HG03457 (cell line): ENCODE measurements at regions not wholly inside any gene's neighbourhood (a gene's known extent, or its start where the extent isn't known, plus 50 kb on each side); places are given as distances from the start of the nearest gene placed in this dataset.
"Not testable (repeated sequence)": the region's sequence is repeated elsewhere in the genome, so short reads cannot be mapped to it uniquely, and the experiment has no call there.

Experiments
- ATAC-seq: cut with Tn5 transposase; IDR thresholded peaks from one replicate; pipeline ENCODE4 v1.9.1; 2021; ENCODE audit warnings: moderate number of reproducible peaks; ENCODE audit not compliant: unreplicated experiment

DNA sequence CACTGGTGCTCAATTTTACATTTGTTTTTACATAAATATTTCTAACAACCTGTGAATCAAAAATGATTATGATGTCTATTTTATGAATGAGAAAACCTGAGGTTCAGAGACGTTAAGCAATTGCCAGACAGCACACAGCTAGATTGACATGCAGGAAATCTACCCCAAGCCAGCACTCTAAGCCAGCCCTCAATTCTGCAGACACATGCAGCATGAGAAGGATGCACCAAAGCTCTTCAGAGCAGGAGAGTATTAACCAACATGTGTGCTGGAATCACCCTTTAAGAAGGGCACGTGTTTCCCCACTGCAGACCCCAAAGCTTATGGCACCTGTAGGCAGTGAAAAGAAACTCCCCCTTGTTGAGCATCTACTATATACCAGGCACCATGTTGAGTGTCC, 126.1 kb upstream of the ARHGEF3 start:
- ATAC-seq, result no peak

DNA sequence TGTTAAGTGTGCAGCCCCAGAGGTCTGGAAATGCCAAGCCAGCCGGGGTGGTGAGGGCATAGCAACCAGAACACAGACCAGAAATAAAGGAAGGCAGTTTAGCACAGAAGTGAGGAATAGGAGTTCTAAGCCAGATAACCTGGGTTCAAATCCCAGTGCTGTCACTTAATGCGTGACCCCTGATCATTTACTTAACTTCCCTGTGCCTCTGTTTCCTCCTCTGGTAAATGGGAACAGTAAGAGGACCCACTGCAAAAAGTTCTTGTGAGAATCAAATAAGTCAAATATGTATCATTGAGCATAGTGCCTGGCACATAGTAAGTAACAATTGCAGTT, 125.2 kb upstream of the ARHGEF3 start:
- ATAC-seq, result no peak

DNA sequence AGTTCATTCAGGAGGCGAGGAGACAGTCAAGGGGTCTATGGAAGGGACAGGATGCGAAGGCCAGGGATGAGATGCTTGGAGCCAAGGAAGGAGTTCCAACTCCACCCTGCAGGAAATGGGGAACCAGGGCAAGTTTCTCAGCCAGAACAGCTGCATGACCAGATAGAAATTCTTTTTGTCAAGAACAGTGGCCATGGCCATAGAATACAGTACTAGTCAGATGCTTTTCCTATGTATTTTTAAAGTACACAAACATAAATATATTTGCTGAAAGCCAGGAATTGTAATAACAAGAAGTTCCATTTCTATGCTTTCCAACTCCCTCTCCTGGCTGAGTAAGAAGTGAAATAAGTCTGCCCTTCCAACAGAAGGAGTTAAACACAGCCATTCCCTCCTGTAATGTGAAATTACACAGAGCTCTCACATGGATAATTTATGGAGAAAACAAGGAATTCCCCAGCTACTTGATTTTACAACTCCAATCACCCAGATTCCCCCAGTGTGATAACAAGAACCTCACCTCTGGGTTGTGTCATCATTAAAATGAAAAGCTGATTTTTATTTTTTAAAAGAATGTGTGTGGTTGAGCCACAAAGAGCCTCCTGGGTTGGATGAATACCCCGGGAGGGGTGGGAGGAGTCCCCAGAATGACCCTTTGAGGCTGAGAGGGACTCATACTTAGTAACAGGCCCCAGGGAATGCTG, 124.6 kb upstream of the ARHGEF3 start:
- ATAC-seq, result no peak

DNA sequence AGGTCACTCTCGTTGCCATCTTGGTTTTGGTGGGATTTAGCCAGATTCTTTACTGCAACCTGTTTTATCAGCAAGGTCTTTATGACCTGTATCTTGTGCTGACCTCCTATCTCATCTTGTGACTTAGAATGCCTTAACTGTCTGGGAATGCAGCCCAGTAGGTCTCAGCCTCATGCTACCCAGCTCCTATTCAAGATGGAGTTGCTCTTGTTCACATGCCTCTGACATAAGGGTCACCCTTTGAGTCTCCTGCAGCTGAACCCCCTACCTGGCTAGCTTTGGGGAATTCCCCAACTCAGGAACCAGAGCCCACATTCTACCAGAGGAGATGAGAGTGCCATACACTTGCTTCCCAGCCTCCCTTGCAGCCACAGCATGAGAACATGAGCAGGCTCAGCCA, 123.0 kb upstream of the ARHGEF3 start:
- not testable (repeated sequence) for ATAC-seq

DNA sequence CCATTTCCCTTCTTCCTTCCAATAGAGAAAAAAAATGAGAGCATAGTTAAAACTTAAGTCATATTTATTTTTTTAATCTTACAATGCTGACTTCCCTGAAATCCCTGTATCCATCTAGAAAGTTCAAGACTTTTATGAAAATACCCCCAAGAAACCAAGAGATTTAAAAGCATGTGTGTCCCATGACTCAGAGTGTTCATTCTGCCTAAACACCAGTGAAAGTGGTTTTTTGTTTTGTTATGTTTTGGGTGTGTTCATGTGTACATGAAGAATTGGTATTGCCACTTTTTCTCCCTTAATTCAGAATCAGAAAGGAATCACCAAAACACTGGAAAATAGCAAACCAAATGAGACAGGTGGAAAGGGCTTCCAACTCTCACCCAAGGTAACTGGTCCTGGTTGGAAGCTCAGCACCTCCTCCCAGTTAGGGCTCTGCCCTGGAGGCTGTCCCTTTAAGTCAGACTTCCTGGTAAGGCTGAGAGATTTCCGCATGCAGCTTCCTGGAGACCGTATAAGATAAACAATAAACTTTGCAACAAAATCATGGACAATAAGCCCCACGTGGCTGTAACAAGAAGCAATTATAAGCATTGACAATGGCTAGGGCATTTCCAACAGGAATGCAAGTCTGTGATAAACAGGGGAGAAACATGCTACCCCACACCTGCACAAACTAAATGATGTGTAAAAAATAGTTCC, 121.9 kb upstream of the ARHGEF3 start:
- no peak for ATAC-seq

DNA sequence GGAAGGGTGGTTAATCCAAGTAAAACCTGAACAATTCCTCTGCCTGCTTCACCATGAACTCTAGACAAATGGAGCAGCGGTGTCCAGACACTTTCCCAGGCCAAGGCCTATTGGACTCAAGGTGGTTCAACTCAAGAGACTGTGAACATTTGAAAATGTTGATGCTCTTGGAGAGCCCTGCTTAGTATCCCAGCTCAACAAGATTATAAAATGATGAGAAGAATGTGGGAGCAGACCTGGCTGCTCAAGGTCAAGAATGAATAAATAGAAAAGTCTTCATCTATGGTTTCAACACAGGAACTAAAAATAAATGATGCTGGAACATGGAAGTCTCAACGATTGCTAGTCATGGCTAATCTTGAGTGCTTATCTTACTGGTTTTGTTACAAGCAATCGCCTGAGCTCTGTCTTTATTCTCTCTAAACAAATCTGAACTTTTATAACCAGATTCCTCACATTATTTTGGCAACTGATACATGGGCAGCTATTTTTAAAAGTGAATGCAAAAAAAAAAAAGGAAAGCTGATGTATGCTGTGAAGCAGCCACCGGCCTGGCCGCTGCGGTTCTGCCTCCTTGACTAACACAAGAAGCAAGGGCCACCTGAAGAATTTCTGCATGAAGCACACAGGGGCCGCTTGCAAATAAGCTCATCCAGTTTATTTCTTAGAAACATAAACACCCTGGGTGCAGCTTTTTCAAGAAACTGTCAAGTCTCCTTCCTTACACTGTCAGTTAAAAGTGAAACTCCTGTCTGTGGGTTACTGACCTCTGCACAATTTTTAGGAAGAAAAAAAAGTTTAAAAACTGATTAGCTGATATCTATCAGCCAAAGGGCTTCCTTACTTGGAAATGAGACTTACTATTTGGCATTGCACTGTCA, 120.1 kb upstream of the ARHGEF3 start:
- no peak for ATAC-seq

DNA sequence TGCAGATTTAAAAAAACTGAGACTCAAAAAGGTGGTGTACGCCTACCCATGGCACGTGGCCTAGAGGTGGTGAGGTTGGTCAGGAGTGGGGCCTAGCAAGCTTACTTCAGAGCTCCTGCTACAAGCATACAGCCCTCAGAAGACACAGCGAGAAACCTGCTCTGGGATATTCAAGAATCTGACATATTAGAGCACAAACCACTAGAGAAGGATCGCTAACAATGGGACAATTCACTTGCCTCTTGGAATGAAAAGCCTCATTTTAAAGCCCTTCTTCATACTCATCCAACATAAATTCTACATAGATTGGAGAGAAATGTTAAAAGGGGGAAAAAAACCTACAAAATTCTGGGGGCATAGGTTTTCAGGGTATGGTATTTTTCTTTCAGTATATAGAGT, 118.0 kb upstream of the ARHGEF3 start:
- ATAC-seq, result no peak

DNA sequence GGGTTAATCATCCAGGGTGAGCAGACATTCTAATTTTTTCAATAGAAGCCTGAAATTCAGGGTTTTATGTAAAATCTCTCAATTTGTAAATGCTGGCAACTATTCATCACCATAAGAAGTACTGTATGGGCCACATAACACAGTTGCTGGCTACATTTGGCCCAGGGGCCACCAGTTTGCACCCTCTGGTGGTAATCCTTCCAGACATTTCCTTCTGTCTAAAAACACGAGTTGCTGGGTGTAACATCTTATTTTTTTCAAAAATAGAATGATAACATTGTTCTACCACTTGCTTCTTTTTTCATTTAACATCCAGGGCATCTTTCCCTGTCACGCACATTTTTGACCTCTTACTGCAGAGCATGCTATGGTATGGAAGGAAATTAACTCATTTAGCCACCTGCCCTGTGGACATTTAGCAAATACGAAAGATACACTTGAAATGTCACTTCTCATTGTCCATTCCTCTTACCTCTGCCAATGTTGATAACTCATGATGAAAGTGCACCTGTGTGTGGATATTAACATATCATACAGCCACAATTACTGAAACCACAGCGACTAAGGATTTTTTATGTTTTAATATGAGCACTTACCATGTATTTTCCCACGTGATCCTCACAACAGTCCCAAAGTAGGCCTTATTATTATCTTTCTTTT, 117.5 kb upstream of the ARHGEF3 start:
- ATAC-seq, result no peak

DNA sequence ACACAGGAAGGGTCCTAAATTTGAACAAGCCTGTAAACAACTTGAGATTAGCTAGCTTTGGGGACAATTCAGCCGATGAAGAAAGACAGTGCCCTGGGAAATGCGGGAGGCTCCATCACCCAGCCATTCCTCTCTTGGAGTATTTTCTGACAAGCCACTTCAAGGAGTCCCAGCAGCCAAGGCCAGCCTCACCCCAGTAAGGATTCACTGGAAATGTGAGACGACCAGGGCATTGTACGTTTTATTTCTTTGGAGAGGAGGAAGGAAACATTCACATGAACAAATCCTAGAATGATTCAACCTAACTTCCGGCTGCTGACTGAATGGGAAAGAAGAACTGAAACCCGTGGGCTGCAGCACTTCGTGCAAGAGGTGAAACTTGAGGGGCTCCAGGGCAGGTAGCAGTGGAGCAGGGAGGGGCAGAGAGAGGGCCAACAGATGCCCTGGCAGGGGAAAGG, 116.4 kb upstream of the ARHGEF3 start:
- peak; percentile 44 for ATAC-seq

DNA sequence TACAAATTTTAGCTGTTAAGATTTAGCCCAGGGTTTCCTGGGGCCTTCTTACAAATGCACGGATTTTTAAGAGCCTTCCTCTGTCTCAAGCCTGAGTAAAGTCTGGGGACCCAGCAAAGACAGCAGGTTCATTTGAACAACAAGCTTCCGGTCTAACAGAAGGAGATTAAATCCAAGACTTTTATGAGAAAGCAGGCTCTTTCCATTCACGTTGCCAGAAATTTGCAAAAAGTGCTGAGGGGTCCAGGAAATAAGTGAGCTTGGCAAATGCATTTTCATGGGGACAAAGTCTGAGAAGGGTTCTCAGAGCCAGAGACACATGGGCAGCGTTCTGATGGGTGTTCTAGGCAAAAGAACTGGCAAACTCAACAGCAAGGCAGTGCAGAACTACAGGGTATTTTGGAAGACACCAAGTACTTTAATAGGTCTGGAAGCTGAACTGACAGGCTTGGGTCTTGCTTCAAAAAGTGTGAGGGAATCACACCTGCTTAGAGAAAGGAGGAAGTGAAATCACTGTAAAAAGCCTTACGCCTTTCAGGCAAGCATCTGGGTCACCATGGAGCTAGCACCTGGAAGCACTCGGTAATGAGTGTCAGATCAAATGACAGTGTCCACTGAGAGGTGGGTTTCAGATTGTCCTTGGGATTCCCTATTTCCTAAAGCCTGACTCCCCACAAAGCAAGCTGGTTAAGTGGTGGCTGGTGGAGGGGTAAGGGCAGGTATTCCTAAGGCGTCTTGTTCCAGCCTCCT, 115.8 kb upstream of the ARHGEF3 start:
- ATAC-seq, result peak; percentile 55

DNA sequence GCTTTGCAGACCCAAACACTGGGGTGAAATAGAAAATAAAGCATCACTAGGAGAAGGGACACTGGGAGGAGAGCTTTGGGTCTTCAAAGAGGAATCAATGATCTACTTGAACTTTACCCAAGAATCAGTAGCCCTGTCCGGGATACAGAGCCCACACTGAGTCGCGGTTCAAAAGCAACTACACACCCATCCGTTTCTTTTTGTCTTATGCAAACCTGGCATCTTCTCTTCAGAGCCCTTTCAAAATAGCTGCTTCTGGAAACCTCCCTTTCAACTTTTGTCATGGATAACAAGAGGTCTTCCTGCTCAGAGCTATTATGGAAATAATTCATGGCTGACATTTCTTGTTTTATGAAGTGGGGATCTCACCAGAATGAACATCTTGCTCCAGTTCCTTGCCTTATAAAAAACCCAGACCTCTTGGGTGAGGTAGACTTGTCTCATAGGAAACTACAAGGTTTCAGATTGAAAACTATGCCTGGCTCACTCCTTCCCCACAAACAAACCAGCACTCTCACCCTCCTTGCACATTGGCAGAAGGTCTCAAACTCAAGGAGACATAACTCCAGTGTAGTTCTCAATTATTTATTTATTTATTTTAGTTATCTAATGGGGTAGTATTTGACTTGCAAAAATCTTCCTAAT, 115.1 kb upstream of the ARHGEF3 start:
- ATAC-seq, result no peak

DNA sequence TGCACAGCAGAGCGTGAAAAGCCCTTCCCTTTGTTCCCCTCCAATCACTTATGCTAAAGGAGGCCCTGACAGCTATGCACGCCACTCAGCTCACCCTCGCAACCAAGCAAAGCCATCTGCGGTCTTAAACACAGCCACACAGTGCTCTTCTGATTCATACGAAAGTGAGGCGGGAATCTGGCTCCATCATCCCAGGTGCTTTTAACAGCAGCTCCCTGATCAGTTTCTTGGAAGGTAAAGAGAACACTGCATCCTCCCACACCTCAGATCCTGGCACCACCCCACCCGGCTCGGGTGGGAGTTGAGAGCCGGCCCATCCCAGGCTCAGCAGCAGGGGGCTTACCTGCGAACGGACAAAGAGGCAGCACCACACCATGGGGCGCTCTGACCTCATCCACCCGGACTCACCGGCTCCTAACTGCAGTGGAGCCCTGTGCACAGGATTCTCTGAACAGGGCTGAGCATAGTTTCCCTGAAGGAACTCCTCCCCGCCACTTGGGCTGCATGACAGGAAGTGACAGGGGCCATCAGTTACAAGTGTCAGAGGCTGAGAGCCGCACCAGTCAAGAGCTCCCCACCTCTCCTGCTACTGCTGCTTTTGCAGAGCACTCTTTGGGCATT, 114.3 kb upstream of the ARHGEF3 start:
- ATAC-seq, result peak; percentile 35

DNA sequence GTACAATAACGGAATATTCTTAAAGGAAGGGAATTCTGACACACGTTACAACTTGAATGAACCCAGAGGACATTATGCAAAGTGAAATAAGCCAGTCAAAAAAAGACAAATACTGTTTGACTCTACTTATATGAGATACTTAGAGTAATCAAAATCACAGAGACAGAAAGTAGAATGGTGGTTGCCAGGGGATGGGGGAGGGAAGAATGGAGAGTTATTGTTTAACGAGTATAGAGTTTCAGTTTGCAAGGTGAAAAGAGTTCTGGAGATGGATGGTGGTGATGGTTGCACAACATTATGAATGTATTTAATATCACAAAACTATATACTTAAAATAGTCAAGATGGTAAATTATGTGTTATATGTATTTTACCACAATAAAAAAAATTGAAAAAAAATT, 112.9 kb upstream of the ARHGEF3 start:
- ATAC-seq, result no peak

DNA sequence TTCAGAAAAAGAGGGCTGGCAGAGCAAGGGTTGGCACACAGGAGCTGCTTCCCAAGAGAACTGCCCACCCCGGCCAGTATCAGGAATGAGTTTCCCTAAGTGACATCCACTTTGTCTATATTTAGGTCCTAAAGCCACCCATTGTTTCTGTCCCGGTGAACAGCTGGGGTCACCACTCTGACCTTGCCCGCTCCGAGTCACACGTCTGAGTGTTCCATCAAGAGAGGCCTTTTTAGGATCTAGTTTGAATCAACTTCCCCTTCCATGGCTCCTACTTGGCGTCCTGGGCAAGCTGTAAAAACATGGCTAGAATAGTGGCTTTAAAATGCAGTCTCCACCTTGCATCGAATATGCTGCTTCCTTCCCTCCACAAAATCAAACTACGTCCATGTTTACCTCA, 109.6 kb upstream of the ARHGEF3 start:
- ATAC-seq, result no peak

DNA sequence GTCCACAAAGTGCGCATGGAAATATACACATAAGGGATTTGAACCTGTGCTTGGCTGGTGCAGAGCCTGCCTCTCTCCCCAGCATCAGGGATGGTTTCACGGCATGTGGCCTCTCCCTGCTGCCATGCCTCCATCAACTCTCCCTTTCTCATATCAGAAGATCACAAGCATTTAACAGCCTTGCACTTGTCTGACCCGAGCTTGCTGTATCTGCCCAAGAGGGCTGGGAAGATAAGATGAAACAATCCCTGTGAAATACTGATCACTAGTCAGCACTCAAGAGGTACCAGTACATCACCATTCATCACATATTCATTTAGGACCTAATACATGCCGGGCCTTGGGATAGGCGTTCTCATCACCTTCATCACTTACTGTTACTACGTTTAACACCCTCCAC, 107.6 kb upstream of the ARHGEF3 start:
- ATAC-seq, result no peak

DNA sequence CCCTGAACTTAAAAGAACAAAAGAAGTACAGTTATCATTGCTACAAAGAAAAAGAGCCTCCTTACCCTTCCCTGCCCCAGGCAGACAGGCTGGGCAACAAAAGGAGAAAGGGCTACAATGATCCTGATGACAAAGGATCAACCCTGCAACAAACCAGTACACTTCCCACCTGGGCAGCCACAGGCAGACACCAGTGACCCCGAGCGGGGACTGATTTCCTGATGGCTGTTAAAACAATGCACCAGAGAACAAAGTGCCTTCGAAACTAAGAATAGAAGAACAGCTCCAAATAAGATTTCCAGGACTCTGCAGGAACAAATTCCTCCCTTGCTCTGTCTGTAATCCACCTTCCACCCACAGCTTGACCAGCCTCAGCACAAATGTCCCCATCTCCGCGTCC, 106.3 kb upstream of the ARHGEF3 start:
- ATAC-seq, result no peak

DNA sequence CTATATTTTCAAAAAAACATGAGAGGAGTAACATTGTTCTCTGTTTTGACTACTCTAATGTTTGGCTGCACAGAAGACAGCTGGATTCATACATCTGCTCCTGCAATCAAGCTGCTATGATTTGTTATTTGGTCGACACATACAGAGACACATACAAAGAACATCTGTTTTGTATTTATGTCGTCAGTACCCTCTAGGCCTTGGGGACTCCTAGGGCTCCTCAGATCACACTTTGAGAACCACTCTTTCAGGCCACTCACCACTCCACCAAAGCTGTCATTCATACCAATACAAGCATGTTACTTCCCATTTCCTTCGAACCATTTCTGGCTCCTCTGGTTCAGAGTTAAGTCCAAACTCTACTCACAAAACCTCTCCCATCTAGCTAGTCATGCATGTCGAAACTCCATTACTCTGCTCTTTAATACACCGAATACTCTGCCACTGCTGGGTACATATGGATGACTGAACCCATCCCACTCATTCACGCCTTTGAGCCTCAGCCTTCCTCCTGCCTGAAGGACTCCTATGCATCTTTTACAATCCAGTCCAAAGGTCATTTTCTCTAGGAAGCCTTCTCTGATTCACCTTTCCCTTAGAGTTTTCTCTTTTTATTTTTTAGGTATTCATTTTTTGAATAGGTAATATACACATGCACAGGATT, 102.9 kb upstream of the ARHGEF3 start:
- ATAC-seq, result no peak

DNA sequence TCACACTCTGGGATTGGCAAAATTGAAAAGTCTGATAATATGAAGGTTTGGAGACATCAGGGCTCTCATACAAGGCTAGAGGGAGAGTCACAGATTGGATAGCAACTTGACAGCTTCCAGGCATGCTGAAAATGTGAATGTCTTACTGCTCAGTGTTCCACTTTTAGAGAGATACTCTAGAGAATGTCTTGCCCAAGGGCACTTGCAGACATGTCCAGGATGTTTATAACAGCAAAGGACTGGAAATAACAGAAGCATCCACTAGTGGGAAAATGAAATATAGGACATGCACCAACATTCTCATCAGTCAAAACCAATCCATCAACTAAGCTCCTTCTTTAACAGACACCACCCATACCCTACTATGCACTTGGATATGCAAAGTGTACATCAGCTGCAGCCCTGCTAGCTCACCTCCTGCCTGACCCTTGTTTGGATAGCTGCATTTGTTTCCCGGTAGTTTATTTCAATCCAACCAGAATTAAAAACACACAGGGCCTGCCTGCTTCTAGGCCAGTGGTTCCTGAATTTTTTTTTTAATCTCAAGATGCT, 101.6 kb upstream of the ARHGEF3 start:
- ATAC-seq, result no peak
